Activated CD4-positive, alpha-beta T cell treated with anti-CD3 and anti-CD28 coated beads, Interleukin-2, amount 10 ng/mL, durations not matched to agents 7 days and 5 days (primary cell): ENCODE measurements at regions not wholly inside any gene's neighbourhood (a gene's known extent, or its start where the extent isn't known, plus 50 kb on each side); places are given as distances from the start of the nearest gene placed in this dataset.

Source experiments
- CTCF ChIA-PET: fragments of 350-600 bp; sonication (Branson Sonifier 250); formaldehyde crosslinking; loops from one replicate; lab custom pipeline; 2021; ENCODE audit warnings: antibody characterized with exemption; lab: Charles Lee
- POLR2A ChIA-PET: fragments of 350-600 bp; sonication (Branson Sonifier 250); formaldehyde crosslinking; loops from one replicate; lab custom pipeline; 2021; ENCODE audit warnings: antibody characterized with exemption; lab: Charles Lee
- DNase-seq: peaks from one replicate; pipeline ENCODE4 v3.0.0-alpha.2; 2020
- H3K27ac Mint-ChIP-seq: one replicate; pipeline ENCODE4 v1.8.0; 2021; ENCODE audit warnings: mild to moderate bottlenecking, moderate library complexity, mixed read lengths
- H3K27me3 Mint-ChIP-seq: one replicate; pipeline ENCODE4 v1.8.0; 2021; ENCODE audit warnings: mixed read lengths
- H3K36me3 Mint-ChIP-seq: one replicate; pipeline ENCODE4 v1.8.0; 2021; ENCODE audit warnings: low read depth, mixed read lengths
- H3K4me1 Mint-ChIP-seq: one replicate; pipeline ENCODE4 v1.8.0; 2021; ENCODE audit warnings: mixed read lengths
- H3K4me3 Mint-ChIP-seq: one replicate; pipeline ENCODE4 v1.8.0; 2021; ENCODE audit warnings: mild to moderate bottlenecking, moderate library complexity, mixed read lengths
- H3K9me3 Mint-ChIP-seq: one replicate; pipeline ENCODE4 v1.8.0; 2021; ENCODE audit warnings: mixed read lengths

- Mint-ChIP-seq H3K9me3 (no peaks in the 10 kb centered on the region), H3K36me3 (no peaks in the 10 kb centered on the region), H3K4me3 (no peak overlapping the region), H3K27me3 (peaks cover 10% of the 10 kb centered on the region), H3K4me1 (no peaks in the 10 kb centered on the region), H3K27ac (no peak overlapping the region)
- ChIA-PET POLR2A (no interaction called here), CTCF (no interaction called here)
- DNase-seq: no peak
These were observed 201.1 kb upstream of the CDH13 start for GRCh38 chr16:82425661-82426060.

- Mint-ChIP-seq H3K9me3 (no peaks in the 10 kb centered on the region), H3K4me1 (no peaks in the 10 kb centered on the region), H3K27ac (no peak overlapping the region), H3K27me3 (peaks cover 8% of the 10 kb centered on the region), H3K4me3 (no peak overlapping the region), H3K36me3 (no peaks in the 10 kb centered on the region)
- ChIA-PET POLR2A (no interaction called here), CTCF (no interaction called here)
- DNase-seq: no peak
These were observed 204.9 kb upstream of the CDH13 start for GRCh38 chr16:82421851-82422250.

- Mint-ChIP-seq H3K4me1 (no peaks in the 10 kb centered on the region), H3K27ac (no peak overlapping the region), H3K36me3 (no peaks in the 10 kb centered on the region), H3K9me3 (no peaks in the 10 kb centered on the region), H3K4me3 (no peak overlapping the region), H3K27me3 (no peaks in the 10 kb centered on the region)
- ChIA-PET POLR2A (no interaction called here), CTCF (no interaction called here)
- no peak for DNase-seq
These were observed 207.4 kb upstream of the CDH13 start for GRCh38 chr16:82419332-82419731.

GRCh38 chr16:82414476-82414875 is 212.3 kb upstream of the CDH13 start:
- Mint-ChIP-seq H3K9me3 (no peaks in the 10 kb centered on the region), H3K27ac (no peak overlapping the region), H3K4me3 (no peak overlapping the region), H3K4me1 (no peaks in the 10 kb centered on the region), H3K36me3 (no peaks in the 10 kb centered on the region), H3K27me3 (no peaks in the 10 kb centered on the region)
- CTCF ChIA-PET: no interaction called here
- POLR2A ChIA-PET: no interaction called here
- DNase-seq: no peak

- no peaks in the 10 kb centered on the region for H3K4me1 Mint-ChIP-seq
- H3K27me3 Mint-ChIP-seq: no peaks in the 10 kb centered on the region
- no peak overlapping the region for H3K27ac Mint-ChIP-seq
- ChIA-PET POLR2A (no interaction called here), CTCF (no interaction called here)
- no peaks in the 10 kb centered on the region for H3K36me3 Mint-ChIP-seq
- H3K4me3 Mint-ChIP-seq: no peak overlapping the region
- no peaks in the 10 kb centered on the region for H3K9me3 Mint-ChIP-seq
- no peak for DNase-seq
These were observed 214.0 kb upstream of the CDH13 start for GRCh38 chr16:82412770-82413169.

- DNase-seq: no peak
- Mint-ChIP-seq H3K4me1 (no peaks in the 10 kb centered on the region), H3K9me3 (peaks cover 3% of the 10 kb centered on the region), H3K27me3 (peaks cover 4% of the 10 kb centered on the region), H3K4me3 (no peak overlapping the region), H3K36me3 (no peaks in the 10 kb centered on the region), H3K27ac (no peak overlapping the region)
- POLR2A ChIA-PET: no interaction called here
- CTCF ChIA-PET: no interaction called here
These were observed 221.0 kb upstream of the CDH13 start for GRCh38 chr16:82405736-82406135.

- Mint-ChIP-seq H3K4me1 (no peaks in the 10 kb centered on the region), H3K27me3 (peaks cover 6% of the 10 kb centered on the region), H3K9me3 (peaks cover 3% of the 10 kb centered on the region), H3K27ac (no peak overlapping the region), H3K36me3 (no peaks in the 10 kb centered on the region), H3K4me3 (no peak overlapping the region)
- ChIA-PET POLR2A (no interaction called here), CTCF (no interaction called here)
- DNase-seq: no peak
These were observed 222.0 kb upstream of the CDH13 start for GRCh38 chr16:82404586-82405315.

- ChIA-PET CTCF (no interaction called here), POLR2A (no interaction called here)
- Mint-ChIP-seq H3K27ac (peak overlapping the region; percentile 0), H3K9me3 (peaks cover 3% of the 10 kb centered on the region), H3K36me3 (no peaks in the 10 kb centered on the region), H3K27me3 (peaks cover 11% of the 10 kb centered on the region), H3K4me1 (no peaks in the 10 kb centered on the region), H3K4me3 (no peak overlapping the region)
- no peak for DNase-seq
These were observed 224.0 kb upstream of the CDH13 start for GRCh38 chr16:82402665-82403218.

GRCh38 chr16:82400046-82400445 is 226.7 kb upstream of the CDH13 start:
- Mint-ChIP-seq H3K36me3 (no peaks in the 10 kb centered on the region), H3K9me3 (peaks cover 3% of the 10 kb centered on the region), H3K4me1 (no peaks in the 10 kb centered on the region), H3K27ac (no peak overlapping the region), H3K4me3 (no peak overlapping the region), H3K27me3 (peaks cover 11% of the 10 kb centered on the region)
- no peak for DNase-seq
- CTCF ChIA-PET: no interaction called here
- POLR2A ChIA-PET: no interaction called here

GRCh38 chr16:82396509-82396908 is 226.5 kb upstream of the MPHOSPH6 start:
- Mint-ChIP-seq H3K4me3 (no peak overlapping the region), H3K27ac (no peak overlapping the region), H3K9me3 (no peaks in the 10 kb centered on the region), H3K4me1 (no peaks in the 10 kb centered on the region), H3K36me3 (no peaks in the 10 kb centered on the region), H3K27me3 (peaks cover 11% of the 10 kb centered on the region)
- DNase-seq: no peak
- ChIA-PET CTCF (no interaction called here), POLR2A (no interaction called here)

- peaks cover 9% of the 10 kb centered on the region for H3K27me3 Mint-ChIP-seq
- H3K36me3 Mint-ChIP-seq: no peaks in the 10 kb centered on the region
- ChIA-PET POLR2A (no interaction called here), CTCF (no interaction called here)
- no peaks in the 10 kb centered on the region for H3K9me3 Mint-ChIP-seq
- no peak overlapping the region for H3K4me3 Mint-ChIP-seq
- no peak overlapping the region for H3K27ac Mint-ChIP-seq
- no peaks in the 10 kb centered on the region for H3K4me1 Mint-ChIP-seq
- DNase-seq: no peak
These were observed 225.2 kb upstream of the MPHOSPH6 start for GRCh38 chr16:82395212-82395611.

GRCh38 chr16:82391690-82392089 is 221.7 kb upstream of the MPHOSPH6 start:
- DNase-seq: no peak
- H3K27ac Mint-ChIP-seq: no peak overlapping the region
- CTCF ChIA-PET: no interaction called here

GRCh38 chr16:82389956-82390650 is 220.1 kb upstream of the MPHOSPH6 start:
- Mint-ChIP-seq H3K36me3 (no peaks in the 10 kb centered on the region), H3K27ac (no peak overlapping the region), H3K27me3 (peaks cover 4% of the 10 kb centered on the region), H3K4me1 (no peaks in the 10 kb centered on the region), H3K9me3 (no peaks in the 10 kb centered on the region), H3K4me3 (no peak overlapping the region)
- ChIA-PET CTCF (no interaction called here), POLR2A (no interaction called here)
- DNase-seq: no peak

More at GRCh38 chr16:82391690-82392089, 221.7 kb upstream of the MPHOSPH6 start:
- Mint-ChIP-seq H3K9me3 (no peaks in the 10 kb centered on the region), H3K4me3 (no peak overlapping the region), H3K36me3 (no peaks in the 10 kb centered on the region), H3K27me3 (peaks cover 4% of the 10 kb centered on the region), H3K4me1 (no peaks in the 10 kb centered on the region)
- POLR2A ChIA-PET: no interaction called here
